Left cardiac atrium (tissue), 4 donors: ENCODE measurements at regions not wholly inside any gene's neighbourhood (a gene's known extent, or its start where the extent isn't known, plus 50 kb on each side); places are given as distances from the start of the nearest gene placed in this dataset.

Experiments used
- ATAC-seq, 2 donors: fragments of 200-7000 bp; cut with Tn5 transposase; one replicate each; pipeline ENCODE4 v1.9.1; 2020; ENCODE audit warnings: mild to moderate bottlenecking in 2 of 2, moderate library complexity in 2 of 2
- DNase-seq: peaks from one replicate; pipeline ENCODE4 v3.0.0-alpha.2; 2020
- intact Hi-C, 2 donors: fragments of 100-400 bp; cut with DNase I; formaldehyde crosslinking; loops; one replicate each; pipeline versions ENCODE4 v1.14.1 to v1.15.1; 2022 to 2023
- donor health status: DM: no; HTN: yes; CAD: no.
- donor health status: DM: no; HTN: yes; CAD: no; lungs with severe emphysema.
- donor health status: DM: yes; HTN: yes; CAD: no.
- donor health status: Dilated cardiomyopathy.

GRCh38 chr12:61796846-61797245, 463.4 kb upstream of the USP15 start:
- intact Hi-C loops, result no loop called here
- ATAC-seq, result no peak
- no peak for DNase-seq

GRCh38 chr12:61797266-61797665, 462.9 kb upstream of the USP15 start:
- DNase-seq, result no peak
- no peak for ATAC-seq
- intact Hi-C loops, result no loop called here

GRCh38 chr12:61798778-61799177, 461.4 kb upstream of the USP15 start:
- ATAC-seq (no peak), DNase-seq (no peak)
- intact Hi-C loops, result no loop called here

- DNase-seq (no peak), ATAC-seq (no peak)
- intact Hi-C loops, result no loop called here
Measured at GRCh38 chr12:61804301-61804700, 455.9 kb upstream of the USP15 start.

GRCh38 chr12:61808856-61809255, 451.3 kb upstream of the USP15 start:
- DNase-seq, result no peak
- intact Hi-C loops, result no loop called here
- no peak for ATAC-seq

- ATAC-seq, result no peak
- intact Hi-C loops, result no loop called here
- DNase-seq, result no peak
Measured at GRCh38 chr12:61810486-61810885, 449.7 kb upstream of the USP15 start.

- ATAC-seq (no peak), DNase-seq (no peak)
- intact Hi-C loops, result no loop called here
Measured at GRCh38 chr12:61821381-61821780, 438.8 kb upstream of the USP15 start.

GRCh38 chr12:61823102-61823501, 437.1 kb upstream of the USP15 start:
- intact Hi-C loops, result no loop called here
- ATAC-seq, result no peak
- no peak for DNase-seq

- ATAC-seq (no peak), DNase-seq (no peak)
- intact Hi-C loops, result no loop called here
Measured at GRCh38 chr12:61846765-61847164, 413.4 kb upstream of the USP15 start.

- intact Hi-C loops, result no loop called here
- ATAC-seq, result no peak
Measured at GRCh38 chr12:61848893-61849292, 411.3 kb upstream of the USP15 start.

GRCh38 chr12:61853945-61854344, 406.3 kb upstream of the USP15 start:
- no peak for ATAC-seq
- intact Hi-C loops, result no loop called here
- no peak for DNase-seq

More at GRCh38 chr12:61848893-61849292, 411.3 kb upstream of the USP15 start:
- no peak for DNase-seq

GRCh38 chr12:61854902-61855301, 405.3 kb upstream of the USP15 start:
- intact Hi-C loops, result no loop called here
- DNase-seq, result no peak
- ATAC-seq, result no peak

GRCh38 chr12:61857968-61858367, 402.2 kb upstream of the USP15 start:
- no peak for DNase-seq
- intact Hi-C loops, result no loop called here
- ATAC-seq, result no peak

GRCh38 chr12:61860451-61860850, 399.8 kb upstream of the USP15 start:
- intact Hi-C loops, result no loop called here
- ATAC-seq (no peak), DNase-seq (no peak)

GRCh38 chr12:61862986-61863385, 397.2 kb upstream of the USP15 start:
- intact Hi-C loops, result no loop called here
- ATAC-seq (no peak), DNase-seq (no peak)

GRCh38 chr12:61863811-61864210, 396.4 kb upstream of the USP15 start:
- DNase-seq (no peak), ATAC-seq (no peak)
- intact Hi-C loops, result no loop called here

- intact Hi-C loops, result no loop called here
- DNase-seq, result no peak
- no peak for ATAC-seq
Measured at GRCh38 chr12:61869796-61870195, 390.4 kb upstream of the USP15 start.

- intact Hi-C loops, result no loop called here
- ATAC-seq (peak in 1 of 2 donors; percentile 52), DNase-seq (no peak)
Measured at GRCh38 chr12:61870658-61871484, 389.3 kb upstream of the USP15 start.

- intact Hi-C loops, result no loop called here
Measured at GRCh38 chr12:61871485-61871810, 388.8 kb upstream of the USP15 start.

GRCh38 chr12:61879229-61879628, 381.0 kb upstream of the USP15 start:
- no peak for ATAC-seq
- intact Hi-C loops, result no loop called here
- DNase-seq, result no peak

More at GRCh38 chr12:61871485-61871810, 388.8 kb upstream of the USP15 start:
- no peak for DNase-seq
- no peak for ATAC-seq

GRCh38 chr12:61880186-61880585, 380.0 kb upstream of the USP15 start:
- ATAC-seq (no peak), DNase-seq (no peak)
- intact Hi-C loops, result no loop called here

- no peak for DNase-seq
- peak in 1 of 2 donors; percentile 44 for ATAC-seq
- intact Hi-C loops, result no loop called here
Measured at GRCh38 chr12:61891632-61892031, 368.6 kb upstream of the USP15 start.
